ENCODE measurements at regions not wholly inside any gene's neighbourhood (a gene's known extent, or its start where the extent isn't known, plus 50 kb on each side); places are given as distances from the start of the nearest gene placed in this dataset.

GRCh38 chr5:2167671-2168070, 284.9 kb upstream of the IRX4 start:
- intact Hi-C loops (cut with micrococcal nuclease): no loop called here
- no peaks in the 10 kb centered on the region for H4K20me1 ChIP-seq (ENCODE audit: insufficient read depth)
- no peaks in the 10 kb centered on the region for H3K79me2 ChIP-seq (ENCODE audit: insufficient read depth, low read length)
- H3K9me2 ChIP-seq (ENCODE audit: insufficient read depth): no peaks in the 10 kb centered on the region
- peaks cover 52% of the 10 kb centered on the region for H3K27me3 ChIP-seq (ENCODE audit: insufficient read depth, low read length)
- no TSS peak for BruUV-seq (replicated peaks)
- H3K9ac ChIP-seq (ENCODE audit: low read length): no peak overlapping the region
- POLR2A ChIA-PET: no interaction called here
- no peak overlapping the region for H3K4me3 ChIP-seq (replicated peaks in 1 of 2; ENCODE audit: low read depth in 1 of 2, low read length in 2 of 2)
- no peak overlapping the region for H3K27ac ChIP-seq (ENCODE audit: low read depth, low read length)
- no peaks in the 10 kb centered on the region for H3K4me1 ChIP-seq (ENCODE audit: control insufficient read depth in 1 of 2, insufficient read depth in 2 of 2, low read length in 2 of 2)
- H3K4me2 ChIP-seq (ENCODE audit: low read length): no peak overlapping the region
- DNase-seq (ENCODE audit: low read depth, low spot score) (no peak), ATAC-seq (no peak)
- RAD21 ChIA-PET (ENCODE audit: low non-redundant PET in 1 of 2, low total read pairs in 2 of 2, uncharacterized antibody in 2 of 2, unreplicated experiment in 2 of 2): no interaction called here
- H2AFZ ChIP-seq (ENCODE audit: low read depth, low read length, poor library complexity, severe bottlenecking): no peak overlapping the region
- no peaks in the 10 kb centered on the region for H3K36me3 ChIP-seq (ENCODE audit: control insufficient read depth in 1 of 2, insufficient read depth in 2 of 2, low read length in 2 of 2)
- TF ChIP-seq ZNF274 (IDR thresholded peaks at IDR 0.05; ENCODE audit: low read depth, low read length) (no peak), EZH2 (IDR thresholded peaks at IDR 0.05) (no peak), CTCF (IDR thresholded peaks at IDR 0.05 in 2 of 3, conservative IDR thresholded peaks at IDR 0.05 in 1 of 3; ENCODE audit: borderline replicate concordance in 1 of 3, insufficient read depth in 1 of 3, low read depth in 2 of 3, low read length in 2 of 3) (no peak), POLR2AphosphoS5 (IDR thresholded peaks at IDR 0.05; ENCODE audit: low read depth, low read length) (no peak), SP1 (IDR thresholded peaks at IDR 0.05; ENCODE audit: low read depth) (no peak), YY1 (IDR thresholded peaks at IDR 0.05; ENCODE audit: extremely low read depth, insufficient replicate concordance, low read depth, low read length) (no peak), MAX (IDR thresholded peaks at IDR 0.05) (no peak), CEBPB (IDR thresholded peaks at IDR 0.05; ENCODE audit: low read depth) (no peak), SIN3A (IDR thresholded peaks at IDR 0.05; ENCODE audit: low read depth) (no peak), POLR2A (IDR thresholded peaks at IDR 0.05; ENCODE audit: borderline replicate concordance, extremely low read depth, insufficient read depth, insufficient read length) (no peak), JUND (IDR thresholded peaks at IDR 0.05) (no peak), EGR1 (IDR thresholded peaks at IDR 0.05; ENCODE audit: low read depth) (no peak), ATF3 (IDR thresholded peaks at IDR 0.05) (no peak), ELF1 (IDR thresholded peaks at IDR 0.05; ENCODE audit: borderline replicate concordance, low read depth) (no peak), ZBTB33 (IDR thresholded peaks at IDR 0.05; ENCODE audit: extremely low read depth, insufficient replicate concordance, low read length) (no peak), EZH2phosphoT487 (IDR thresholded peaks at IDR 0.05; ENCODE audit: borderline replicate concordance) (no peak)
- CTCF ChIA-PET: no interaction called here
- H3K9me3 ChIP-seq (ENCODE audit: control insufficient read depth in 1 of 2, insufficient read depth in 1 of 2, low read depth in 1 of 2, low read length in 2 of 2): no peaks in the 10 kb centered on the region

Data from HCT116 (cell line).